GM12891 (cell line): ENCODE measurements at regions not wholly inside any gene's neighbourhood (a gene's known extent, or its start where the extent isn't known, plus 50 kb on each side); places are given as distances from the start of the nearest gene placed in this dataset.

ENCODE experiments used
- POLR2A ChIP-seq: IDR thresholded peaks from 2 replicates; pipeline ENCODE4 v1.6.1; 2011; ENCODE audit warnings: low read depth, low read length, control low read depth
- POLR2AphosphoS5 ChIP-seq: IDR thresholded peaks from 2 replicates; pipeline ENCODE4 v1.6.1; 2011; ENCODE audit warnings: low read depth, low read length, control low read depth

DNA sequence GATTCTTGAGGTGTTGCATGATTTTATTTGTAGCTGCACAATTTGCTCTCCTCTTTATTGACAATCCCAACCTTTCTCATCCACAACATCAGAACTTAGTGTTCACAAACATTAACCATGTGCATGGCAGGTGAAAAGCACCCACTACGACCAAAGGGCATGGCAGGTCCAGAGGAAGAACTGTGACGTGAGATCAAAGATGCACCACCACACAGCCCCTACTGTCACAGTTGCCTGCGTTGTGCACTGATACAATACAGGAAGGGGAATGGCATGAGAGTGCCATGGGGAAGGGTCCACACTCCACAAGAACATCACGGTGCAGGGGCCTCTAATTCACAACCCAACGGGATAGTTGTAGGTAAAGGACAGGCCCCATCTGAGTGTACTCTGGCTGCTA lies 217.1 kb upstream of the PFKP start:
- no peak for TF ChIP-seq POLR2A
- TF ChIP-seq POLR2AphosphoS5 = no peak
